ENCODE measurements at regions not wholly inside any gene's neighbourhood (a gene's known extent, or its start where the extent isn't known, plus 50 kb on each side); places are given as distances from the start of the nearest gene placed in this dataset.
A peak's percentile ranks its signal among the peaks of the same experiment; 100 is the strongest.

GRCh38 chr2:217146956-217147355 is 287.1 kb upstream of the TNP1 start:
- intact Hi-C loops (cut with DNase I) = no loop called here
- no peak for DNase-seq (ENCODE audit: low spot score)

- intact Hi-C loops (cut with DNase I) = no loop called here
- no peak for DNase-seq (ENCODE audit: low spot score)
These were observed 282.9 kb upstream of the TNP1 start for GRCh38 chr2:217142649-217143266.

- DNase-seq (ENCODE audit: low spot score) = no peak
- intact Hi-C loops (cut with DNase I) = no loop called here
These were observed 278.4 kb upstream of the TNP1 start for GRCh38 chr2:217138284-217138683.

- intact Hi-C loops (cut with DNase I) = no loop called here
- DNase-seq (ENCODE audit: low spot score) = no peak
These were observed 267.9 kb upstream of the TNP1 start for GRCh38 chr2:217127744-217128143.

- DNase-seq (ENCODE audit: low spot score) = no peak
These were observed 265.1 kb upstream of the TNP1 start for GRCh38 chr2:217125014-217125413.

GRCh38 chr2:217124050-217124449 is 264.2 kb upstream of the TNP1 start:
- no peak for DNase-seq (ENCODE audit: low spot score)
- intact Hi-C loops (cut with DNase I) = no loop called here

More at GRCh38 chr2:217125014-217125413, 265.1 kb upstream of the TNP1 start:
- intact Hi-C loops (cut with DNase I) = no loop called here

GRCh38 chr2:217121565-217121964 is 261.7 kb upstream of the TNP1 start:
- intact Hi-C loops (cut with DNase I) = no loop called here
- DNase-seq (ENCODE audit: low spot score) = no peak

- no peak for DNase-seq (ENCODE audit: low spot score)
- intact Hi-C loops (cut with DNase I) = no loop called here
These were observed 260.6 kb upstream of the TNP1 start for GRCh38 chr2:217120429-217120828.

GRCh38 chr2:217118559-217119284 is 258.9 kb upstream of the TNP1 start:
- intact Hi-C loops (cut with DNase I) = no loop called here

GRCh38 chr2:217117523-217117922 is 257.7 kb upstream of the TNP1 start:
- no peak for DNase-seq (ENCODE audit: low spot score)
- intact Hi-C loops (cut with DNase I) = no loop called here

More at GRCh38 chr2:217118559-217119284, 258.9 kb upstream of the TNP1 start:
- DNase-seq (ENCODE audit: low spot score) = no peak

- intact Hi-C loops (cut with DNase I) = no loop called here
- DNase-seq (ENCODE audit: low spot score) = no peak
These were observed 256.7 kb upstream of the TNP1 start for GRCh38 chr2:217116610-217117009.

- no peak for DNase-seq (ENCODE audit: low spot score)
- intact Hi-C loops (cut with DNase I) = no loop called here
These were observed 254.3 kb upstream of the TNP1 start for GRCh38 chr2:217114117-217114516.

- DNase-seq (ENCODE audit: low spot score) = no peak
- intact Hi-C loops (cut with DNase I) = no loop called here
These were observed 253.6 kb upstream of the TNP1 start for GRCh38 chr2:217113491-217113890.

GRCh38 chr2:217110550-217110949 is 250.7 kb upstream of the TNP1 start:
- intact Hi-C loops (cut with DNase I) = no loop called here
- no peak for DNase-seq (ENCODE audit: low spot score)

GRCh38 chr2:217108575-217109027 is 248.7 kb upstream of the TNP1 start:
- intact Hi-C loops (cut with DNase I) = loop anchor here in 1 of 2 donors (10.0 kb wide), 1 partner anchor 414 kb away; the partner anchor contains the start of gene IGFBP5
- no peak for DNase-seq (ENCODE audit: low spot score)

GRCh38 chr2:217108086-217108485 is 248.2 kb upstream of the TNP1 start:
- intact Hi-C loops (cut with DNase I) = loop anchor here in 1 of 2 donors (10.0 kb wide), 1 partner anchor 413 kb away; the partner anchor contains the start of gene IGFBP5
- DNase-seq (ENCODE audit: low spot score) = no peak

- intact Hi-C loops (cut with DNase I) = loop anchor here in 1 of 2 donors (10.0 kb wide), 1 partner anchor 413 kb away; the partner anchor contains the start of gene IGFBP5
- DNase-seq (ENCODE audit: low spot score) = no peak
These were observed 247.6 kb upstream of the TNP1 start for GRCh38 chr2:217107480-217107879.

- intact Hi-C loops (cut with DNase I) = loop anchor here in 1 of 2 donors (10.0 kb wide), 1 partner anchor 412 kb away; the partner anchor contains the start of gene IGFBP5
- no peak for DNase-seq (ENCODE audit: low spot score)
These were observed 246.8 kb upstream of the TNP1 start for GRCh38 chr2:217106650-217107014.

GRCh38 chr2:217105733-217106649 is 246.1 kb upstream of the TNP1 start:
- peak; percentile 82 for DNase-seq (ENCODE audit: low spot score)
- intact Hi-C loops (cut with DNase I) = loop anchor here in 1 of 2 donors (10.0 kb wide), 1 partner anchor 411 kb away; the partner anchor contains the start of gene IGFBP5
